ENCODE measurements at regions not wholly inside any gene's neighbourhood (a gene's known extent, or its start where the extent isn't known, plus 50 kb on each side); places are given as distances from the start of the nearest gene placed in this dataset.

DNA sequence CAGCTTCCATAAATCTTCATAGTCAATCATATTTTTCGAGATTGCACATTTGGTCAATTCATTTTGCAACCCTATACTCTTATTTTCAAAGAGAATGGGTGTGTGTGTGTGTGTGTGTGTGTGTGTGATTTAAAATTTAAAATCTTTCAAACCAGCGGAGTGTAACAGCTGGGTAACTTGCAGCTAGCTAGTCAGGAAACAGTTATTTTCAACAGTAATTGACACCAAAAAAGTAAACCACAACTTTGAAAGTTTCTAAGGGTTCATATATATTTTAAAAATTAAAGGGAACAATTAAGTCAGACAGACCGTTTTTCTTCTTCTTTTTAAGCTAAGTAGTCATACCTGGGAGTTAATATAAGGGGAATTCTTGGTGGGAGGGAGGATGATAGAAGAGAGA, 57.0 kb downstream of the PRR18 start:
- H2AK5ac ChIP-seq (ENCODE audit: low read depth, low read length) = no peak overlapping the region
- no peak overlapping the region for H4K91ac ChIP-seq (replicated peaks; ENCODE audit: insufficient read length, low read length)
- no peak for FAIRE-seq
- no peaks in the 10 kb centered on the region for H3K79me1 ChIP-seq (ENCODE audit: low read depth, low read length)
- H3K4me1 ChIP-seq (replicated peaks in 1 of 4; ENCODE audit: control insufficient read depth in 3 of 4, insufficient read depth in 4 of 4, low read length in 3 of 4) = no peaks in the 10 kb centered on the region
- H3K9ac ChIP-seq (replicated peaks in 1 of 4; ENCODE audit: extremely low read depth in 1 of 4, low read depth in 3 of 4, low read length in 3 of 4) = no peak overlapping the region
- H3K27me3 ChIP-seq (replicated peaks in 1 of 4; ENCODE audit: control insufficient read depth in 3 of 4, extremely low read depth in 1 of 4, insufficient read depth in 3 of 4, low read length in 3 of 4) = peaks cover 15 to 40% (median 31%) of the 10 kb centered on the region in 4 experiments
- no peak overlapping the region for H2BK20ac ChIP-seq (ENCODE audit: low read length)
- no peak overlapping the region for H3K27ac ChIP-seq (ENCODE audit: low read depth, low read length)
- H3K4me2 ChIP-seq (ENCODE audit: insufficient read depth in 1 of 2, low read depth in 2 of 2, low read length in 2 of 2) = no peak overlapping the region
- H3K23me2 ChIP-seq (ENCODE audit: low read depth, low read length) = no peaks in the 10 kb centered on the region; the same call in 1 of the 2 replicates
- no peak overlapping the region for H2BK15ac ChIP-seq (ENCODE audit: low read length)
- ChIA-PET POLR2A (ENCODE audit: partially characterized antibody) (no interaction called here), CTCF (ENCODE audit: partially characterized antibody) (interaction anchor here (0.6 to 2.3 kb wide), 4 partner anchors 9 to 94 kb away, joined by 3 to 12 read pairs (median 3); no protein-coding TSS in a partner anchor)
- no peak overlapping the region for H3K18ac ChIP-seq (ENCODE audit: extremely low read depth, low read length)
- H2BK12ac ChIP-seq (ENCODE audit: low read depth, low read length) = no peak overlapping the region
- H3K9me3 ChIP-seq (ENCODE audit: insufficient read depth in 2 of 2, low read depth in 1 of 2, low read length in 1 of 2) = no peaks in the 10 kb centered on the region; a peak in 1 of 4 replicates
- H2AFZ ChIP-seq (ENCODE audit: low read length) = no peak overlapping the region
- no peak overlapping the region for H4K8ac ChIP-seq (ENCODE audit: extremely low read depth, insufficient read depth, low read length)
- H3K36me3 ChIP-seq (ENCODE audit: control insufficient read depth in 2 of 4, insufficient read depth in 4 of 4, low read length in 3 of 4) = no peaks in the 10 kb centered on the region
- no peaks in the 10 kb centered on the region for H3K79me2 ChIP-seq (ENCODE audit: control insufficient read depth in 1 of 2, insufficient read depth in 2 of 2, low read length in 2 of 2)
- no peak overlapping the region for H2BK5ac ChIP-seq (ENCODE audit: low read depth, low read length)
- H4K20me1 ChIP-seq (replicated peaks in 1 of 2; ENCODE audit: control insufficient read depth in 1 of 2, insufficient read depth in 2 of 2, low read length in 2 of 2) = no peaks in the 10 kb centered on the region
- no peak overlapping the region for H3K4ac ChIP-seq (replicated peaks; ENCODE audit: insufficient read length, low read depth, low read length)
- no peak overlapping the region for H3K56ac ChIP-seq (replicated peaks; ENCODE audit: insufficient read length, low read depth, low read length)
- no peak overlapping the region for H3K4me3 ChIP-seq (ENCODE audit: extremely low read depth in 1 of 4, insufficient read depth in 2 of 4, low read depth in 3 of 4, low read length in 4 of 4)
- no peak overlapping the region for H3K23ac ChIP-seq (ENCODE audit: insufficient read length)
- H3K14ac ChIP-seq (ENCODE audit: insufficient read length) = no peak overlapping the region
- H2BK120ac ChIP-seq (replicated peaks; ENCODE audit: low read depth, low read length) = no peak overlapping the region
- DNase-seq (ENCODE audit: low read depth in 1 of 2, low spot score in 2 of 2) = no peak
- no peak overlapping the region for H4K5ac ChIP-seq (ENCODE audit: insufficient read length, low read depth, low read length)
- WGBS, 2 experiments (ENCODE audit: extremely low coverage in 1 of 2, insufficient coverage in 1 of 2, insufficient read length in 1 of 2, insufficient replicate concordance in 2 of 2, low coverage in 1 of 2, low lambda C conversion rate in 2 of 2, missing lambda C conversion rate in 1 of 2) = 77% methylated on average over 3 of the region's 3 CpGs; no CpG with 5 or more reads in 1 of the 2 experiments
- no peak for TF ChIP-seq PHF8 (conservative IDR thresholded peaks at IDR 0.05; ENCODE audit: low read depth, low read length)
- no peak for TF ChIP-seq CBX8 (IDR thresholded peaks at IDR 0.05; ENCODE audit: borderline replicate concordance, low read depth, low read length)
- TF ChIP-seq HDAC6 (IDR thresholded peaks at IDR 0.05; ENCODE audit: low read depth, low read length) = no peak
- TF ChIP-seq RBBP5 (IDR thresholded peaks at IDR 0.05; ENCODE audit: borderline replicate concordance, low read depth, low read length) = no peak
- TF ChIP-seq, protein P1, sequence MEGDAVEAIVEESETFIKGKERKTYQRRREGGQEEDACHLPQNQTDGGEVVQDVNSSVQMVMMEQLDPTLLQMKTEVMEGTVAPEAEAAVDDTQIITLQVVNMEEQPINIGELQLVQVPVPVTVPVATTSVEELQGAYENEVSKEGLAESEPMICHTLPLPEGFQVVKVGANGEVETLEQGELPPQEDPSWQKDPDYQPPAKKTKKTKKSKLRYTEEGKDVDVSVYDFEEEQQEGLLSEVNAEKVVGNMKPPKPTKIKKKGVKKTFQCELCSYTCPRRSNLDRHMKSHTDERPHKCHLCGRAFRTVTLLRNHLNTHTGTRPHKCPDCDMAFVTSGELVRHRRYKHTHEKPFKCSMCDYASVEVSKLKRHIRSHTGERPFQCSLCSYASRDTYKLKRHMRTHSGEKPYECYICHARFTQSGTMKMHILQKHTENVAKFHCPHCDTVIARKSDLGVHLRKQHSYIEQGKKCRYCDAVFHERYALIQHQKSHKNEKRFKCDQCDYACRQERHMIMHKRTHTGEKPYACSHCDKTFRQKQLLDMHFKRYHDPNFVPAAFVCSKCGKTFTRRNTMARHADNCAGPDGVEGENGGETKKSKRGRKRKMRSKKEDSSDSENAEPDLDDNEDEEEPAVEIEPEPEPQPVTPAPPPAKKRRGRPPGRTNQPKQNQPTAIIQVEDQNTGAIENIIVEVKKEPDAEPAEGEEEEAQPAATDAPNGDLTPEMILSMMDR (IDR thresholded peaks at IDR 0.05; ENCODE audit: control extremely low read depth in 1 of 3, insufficient read depth in 1 of 3, low read depth in 1 of 3, low read length in 3 of 3) = no peak
- no peak for TF ChIP-seq CEBPB (IDR thresholded peaks at IDR 0.05; ENCODE audit: low read depth, low read length)
- no peak for TF ChIP-seq POLR2A (IDR thresholded peaks at IDR 0.05; ENCODE audit: control extremely low read depth in 1 of 2, low read depth in 2 of 2, low read length in 2 of 2)
- no peak for TF ChIP-seq FOSL1 (IDR thresholded peaks at IDR 0.05; ENCODE audit: insufficient read depth, low read depth, low read length)
- no peak for TF ChIP-seq CHD1 (IDR thresholded peaks at IDR 0.05; ENCODE audit: low read depth, low read length)
- TF ChIP-seq POU5F1 (IDR thresholded peaks at IDR 0.05; ENCODE audit: low read depth, low read length) = no peak
- TF ChIP-seq TBP (IDR thresholded peaks at IDR 0.05; ENCODE audit: low read depth, low read length) = no peak
- no peak for TF ChIP-seq SIN3A (conservative IDR thresholded peaks at IDR 0.05 in 1 of 2, IDR thresholded peaks at IDR 0.05 in 1 of 2; ENCODE audit: low read depth in 1 of 2, low read length in 2 of 2)
- TF ChIP-seq ZNF274 (IDR thresholded peaks at IDR 0.05; ENCODE audit: borderline replicate concordance, extremely low read depth, low read length) = no peak
